ENCODE measurements at regions not wholly inside any gene's neighbourhood (a gene's known extent, or its start where the extent isn't known, plus 50 kb on each side); places are given as distances from the start of the nearest gene placed in this dataset.

- H4K20me1 ChIP-seq (replicated peaks in 1 of 2; ENCODE audit: control insufficient read depth in 1 of 2, insufficient read depth in 2 of 2, low read length in 2 of 2): no peaks in the 10 kb centered on the region
- no peak overlapping the region for H2BK20ac ChIP-seq (ENCODE audit: low read length)
- H2BK120ac ChIP-seq (replicated peaks; ENCODE audit: low read depth, low read length): no peak overlapping the region
- no peaks in the 10 kb centered on the region for H3K36me3 ChIP-seq (ENCODE audit: control insufficient read depth in 2 of 4, insufficient read depth in 4 of 4, low read length in 3 of 4)
- no peak overlapping the region for H3K27ac ChIP-seq (ENCODE audit: low read depth, low read length)
- H2BK15ac ChIP-seq (ENCODE audit: low read length): no peak overlapping the region
- H3K79me1 ChIP-seq (ENCODE audit: low read depth, low read length): no peaks in the 10 kb centered on the region
- H3K79me2 ChIP-seq (ENCODE audit: control insufficient read depth in 1 of 2, insufficient read depth in 2 of 2, low read length in 2 of 2): no peaks in the 10 kb centered on the region
- 37% methylated on average over 3 of the region's 3 CpGs; no CpG with 5 or more reads in 1 of the 2 experiments for WGBS, 2 experiments (ENCODE audit: extremely low coverage in 1 of 2, insufficient coverage in 1 of 2, insufficient read length in 1 of 2, insufficient replicate concordance in 2 of 2, low coverage in 1 of 2, low lambda C conversion rate in 2 of 2, missing lambda C conversion rate in 1 of 2)
- no peak overlapping the region for H3K9ac ChIP-seq (replicated peaks in 1 of 4; ENCODE audit: extremely low read depth in 1 of 4, low read depth in 3 of 4, low read length in 3 of 4)
- H3K4me3 ChIP-seq (ENCODE audit: extremely low read depth in 1 of 4, insufficient read depth in 2 of 4, low read depth in 3 of 4, low read length in 4 of 4): no peak overlapping the region
- H3K27me3 ChIP-seq (replicated peaks in 1 of 4; ENCODE audit: control insufficient read depth in 3 of 4, extremely low read depth in 1 of 4, insufficient read depth in 3 of 4, low read length in 3 of 4): no peaks in the 10 kb centered on the region
- no peaks in the 10 kb centered on the region for H3K23me2 ChIP-seq (ENCODE audit: low read depth, low read length)
- H3K4ac ChIP-seq (replicated peaks; ENCODE audit: insufficient read length, low read depth, low read length): no peak overlapping the region
- no peak overlapping the region for H3K18ac ChIP-seq (ENCODE audit: extremely low read depth, low read length)
- H3K56ac ChIP-seq (replicated peaks; ENCODE audit: insufficient read length, low read depth, low read length): no peak overlapping the region
- POLR2A ChIA-PET (ENCODE audit: partially characterized antibody): interaction anchor here (0.6 kb wide), 1 partner anchor 155 kb away, joined by 3 read pairs; no protein-coding TSS in a partner anchor
- TF ChIP-seq RAD21 (IDR thresholded peaks at IDR 0.05 in 1 of 2, conservative IDR thresholded peaks at IDR 0.05 in 1 of 2; ENCODE audit: low read depth in 2 of 2, low read length in 2 of 2) (peak; percentile 70), CTCF (IDR thresholded peaks at IDR 0.05; ENCODE audit: control extremely low read depth in 1 of 3, insufficient read depth in 1 of 3, low read depth in 1 of 3, low read length in 3 of 3) (peak in 1 of 3 experiments; percentile 45; a peak in 2 of 4 replicates), NRF1 (IDR thresholded peaks at IDR 0.05; ENCODE audit: low read depth, low read length) (no peak)
- no peak overlapping the region for H2BK12ac ChIP-seq (ENCODE audit: low read depth, low read length)
- H3K9me3 ChIP-seq (ENCODE audit: insufficient read depth in 2 of 2, low read depth in 1 of 2, low read length in 1 of 2): no peaks in the 10 kb centered on the region
- no peak overlapping the region for H4K91ac ChIP-seq (replicated peaks; ENCODE audit: insufficient read length, low read length)
- H4K8ac ChIP-seq (ENCODE audit: extremely low read depth, insufficient read depth, low read length): no peak overlapping the region
- FAIRE-seq (peak; percentile 85), DNase-seq (ENCODE audit: low read depth in 1 of 2, low spot score in 2 of 2) (no peak)
- no peak overlapping the region for H2AFZ ChIP-seq (ENCODE audit: low read length)
- no peak overlapping the region for H3K4me2 ChIP-seq (ENCODE audit: insufficient read depth in 1 of 2, low read depth in 2 of 2, low read length in 2 of 2)
- CTCF ChIA-PET (ENCODE audit: partially characterized antibody): interaction anchor here (0.6 to 1.2 kb wide), 5 partner anchors 13 to 1957 kb away, joined by 3 to 6 read pairs (median 3); no protein-coding TSS in a partner anchor
- no peak overlapping the region for H2BK5ac ChIP-seq (ENCODE audit: low read depth, low read length)
- no peak overlapping the region for H3K14ac ChIP-seq (ENCODE audit: insufficient read length)
- no peak overlapping the region for H3K23ac ChIP-seq (ENCODE audit: insufficient read length)
- H2AK5ac ChIP-seq (ENCODE audit: low read depth, low read length): no peak overlapping the region
- H4K5ac ChIP-seq (ENCODE audit: insufficient read length, low read depth, low read length): no peak overlapping the region
- H3K4me1 ChIP-seq (replicated peaks in 1 of 4; ENCODE audit: control insufficient read depth in 3 of 4, insufficient read depth in 4 of 4, low read length in 3 of 4): peaks cover 0 to 3% (median 0%) of the 10 kb centered on the region in 4 experiments; a peak in 1 of 7 replicates
Measured at GRCh38 chrX:23554304-23554703, 113.0 kb upstream of the PRDX4 start.
